SK-N-SH (cell line): ENCODE measurements at regions not wholly inside any gene's neighbourhood (a gene's known extent, or its start where the extent isn't known, plus 50 kb on each side); places are given as distances from the start of the nearest gene placed in this dataset.

Source experiments
- CTCF ChIA-PET: fragments of 300-600, 350-600 bp; formaldehyde crosslinking; extraction: SDS; loops from one replicate; lab custom pipeline; 2021; lab: Yijun Ruan, JAX
- POLR2A ChIA-PET: fragments of 350-600 bp; sonication (Branson Sonifier 250); formaldehyde crosslinking; extraction: SDS; loops from one replicate; lab custom pipeline; 2020; ENCODE audit warnings: antibody characterized with exemption, inconsistent platforms; lab: Yijun Ruan, JAX
- DNase-seq: peaks from one replicate; pipeline ENCODE4 v3.0.0; 2012
- H2AFZ ChIP-seq: fragments of 200-600 bp; sonication (generic); 2 replicates; pipeline ENCODE4 v1.8.1; 2016; ENCODE audit warnings: antibody characterized with exemption, mild to moderate bottlenecking, low read depth
- H3F3A ChIP-seq: fragments of 200-600 bp; sonication (generic); replicated peaks from 2 replicates; pipeline ENCODE3; 2016; ENCODE audit warnings: antibody characterized with exemption, mild to moderate bottlenecking; ENCODE audit not compliant: insufficient read depth
- H3K27ac ChIP-seq, 2 experiments: fragments of 200-500 bp in 1 of 2; fragments of 200-600 bp in 1 of 2; sonication (Bioruptor generic) in 1 of 2; sonication (generic), shearing (Covaris generic) in 1 of 2; 2 replicates each; pipeline versions ENCODE4 v1.5.1 to v1.6.1; 2014 to 2016; ENCODE audit warnings: low read depth in 2 of 2, inconsistent platforms in 1 of 2, low read length in 1 of 2, mild to moderate bottlenecking in 1 of 2, mixed read lengths in 1 of 2
- H3K27me3 ChIP-seq: fragments of 200-600 bp; sonication (generic), shearing (Covaris generic); 2 replicates; pipeline ENCODE4 v1.6.1; 2016; ENCODE audit warnings: mixed run types; ENCODE audit not compliant: insufficient read depth
- H3K36me3 ChIP-seq, 2 experiments: fragments of 200-500 bp in 1 of 2; fragments of 200-600 bp in 1 of 2; sonication (Bioruptor generic) in 1 of 2; sonication (generic) in 1 of 2; replicated peaks in 1 of 2; 2 replicates each; pipeline versions ENCODE3 to v1.5.1; 2014 to 2016; ENCODE audit warnings: low read length in 1 of 2, mild to moderate bottlenecking in 1 of 2; ENCODE audit not compliant: insufficient read depth in 2 of 2, control insufficient read depth in 1 of 2
- H3K4me1 ChIP-seq, 2 experiments: fragments of 200-500 bp in 1 of 2; fragments of 200-600 bp in 1 of 2; sonication (Bioruptor generic) in 1 of 2; sonication (generic), shearing (Covaris generic) in 1 of 2; 2 replicates each; pipeline versions ENCODE4 v1.5.1 to v1.6.1; 2014 to 2016; ENCODE audit warnings: low read depth in 1 of 2, low read length in 1 of 2, mixed run types in 1 of 2; ENCODE audit not compliant: insufficient read depth in 2 of 2, control insufficient read depth in 1 of 2
- H3K4me2 ChIP-seq: fragments of 200-600 bp; sonication (generic), shearing (Covaris generic); 2 replicates; pipeline ENCODE4 v1.6.1; 2017; ENCODE audit warnings: mixed run types
- H3K4me3 ChIP-seq, 2 experiments: fragments of 200-500 bp in 1 of 2; fragments of 200-600 bp in 1 of 2; sonication (Bioruptor generic) in 1 of 2; sonication (generic), shearing (Covaris generic) in 1 of 2; 2 replicates each; pipeline versions ENCODE4 v1.5.1 to v1.8.1; 2014 to 2016; ENCODE audit warnings: low read depth in 2 of 2, inconsistent platforms in 1 of 2, low read length in 1 of 2, mild to moderate bottlenecking in 1 of 2, mixed read lengths in 1 of 2, moderate library complexity in 1 of 2
- H3K79me2 ChIP-seq: fragments of 200-600 bp; sonication (generic); 2 replicates; pipeline ENCODE4 v1.8.1; 2017; ENCODE audit warnings: mild to moderate bottlenecking; ENCODE audit not compliant: insufficient read depth
- H3K9ac ChIP-seq: fragments of 200-600 bp; sonication (generic); 2 replicates; pipeline ENCODE4 v1.6.1; 2017; ENCODE audit warnings: mixed run types
- H3K9me2 ChIP-seq: fragments of 200-600 bp; sonication (generic); 2 replicates; pipeline ENCODE4 v1.6.1; 2017; ENCODE audit warnings: mixed run types
- H3K9me3 ChIP-seq: fragments of 200-600 bp; sonication (generic); 2 replicates; pipeline ENCODE4 v1.6.1; 2017; ENCODE audit warnings: mixed run types, mild to moderate bottlenecking, moderate library complexity
- H4K20me1 ChIP-seq: fragments of 200-600 bp; sonication (generic); 2 replicates; pipeline ENCODE4 v1.6.1; 2017; ENCODE audit warnings: mild to moderate bottlenecking, mixed run types; ENCODE audit not compliant: insufficient read depth
- EP300 ChIP-seq, 2 experiments: IDR thresholded peaks; 2 replicates each; pipeline versions ENCODE4 v1.4.0 to v1.6.1; 2012; ENCODE audit warnings: borderline replicate concordance in 1 of 2, low read depth in 1 of 2, low read length in 1 of 2
- FOXM1 ChIP-seq: IDR thresholded peaks from 2 replicates; pipeline ENCODE4 v1.4.0; 2012; ENCODE audit warnings: low read depth, mild to moderate bottlenecking
- GABPA ChIP-seq: IDR thresholded peaks from 2 replicates; pipeline ENCODE4 v1.4.0; 2012; ENCODE audit warnings: low read depth, mild to moderate bottlenecking
- IRF3 ChIP-seq: fragments of 150-350 bp; IDR thresholded peaks from 2 replicates; pipeline ENCODE4 v1.6.1; 2016; ENCODE audit warnings: mild to moderate bottlenecking, low read depth, low read length
- JUND ChIP-seq: IDR thresholded peaks from 2 replicates; pipeline ENCODE4 v1.4.0; 2012
- MAX ChIP-seq: IDR thresholded peaks from 2 replicates; pipeline ENCODE4 v1.4.0; 2012; ENCODE audit warnings: low read depth
- MEF2A ChIP-seq: IDR thresholded peaks from 2 replicates; pipeline ENCODE4 v1.4.0; 2012; ENCODE audit warnings: low read depth, borderline replicate concordance
- MXI1 ChIP-seq: IDR thresholded peaks from 2 replicates; pipeline ENCODE4 v1.6.1; 2012; ENCODE audit warnings: mild to moderate bottlenecking, low read depth, low read length, improper control_type of control experiment
- NRF1 ChIP-seq: IDR thresholded peaks from 2 replicates; pipeline ENCODE4 v1.6.1; 2012; ENCODE audit warnings: low read depth, mild to moderate bottlenecking, low read length
- RAD21 ChIP-seq: IDR thresholded peaks from 2 replicates; pipeline ENCODE4 v1.6.1; 2012; ENCODE audit warnings: mild to moderate bottlenecking, low read length
- RFX5 ChIP-seq: IDR thresholded peaks from 2 replicates; pipeline ENCODE4 v1.6.1; 2012; ENCODE audit warnings: mild to moderate bottlenecking, improper control_type of control experiment, low read length
- RXRA ChIP-seq: IDR thresholded peaks from 2 replicates; pipeline ENCODE4 v1.4.0; 2012; ENCODE audit warnings: low read depth, mild to moderate bottlenecking, borderline replicate concordance
- TAF1 ChIP-seq: IDR thresholded peaks from 2 replicates; pipeline ENCODE4 v1.6.1; 2012; ENCODE audit warnings: low read depth, mild to moderate bottlenecking, low read length, moderate library complexity, borderline replicate concordance
- TEAD4 ChIP-seq: IDR thresholded peaks from 2 replicates; pipeline ENCODE4 v1.4.0; 2012; ENCODE audit warnings: mild to moderate bottlenecking, borderline replicate concordance; ENCODE audit not compliant: insufficient read depth
- USF1 ChIP-seq: IDR thresholded peaks from 2 replicates; pipeline ENCODE4 v1.4.0; 2012; ENCODE audit warnings: low read depth, borderline replicate concordance
- YY1 ChIP-seq: IDR thresholded peaks from 2 replicates; pipeline ENCODE4 v1.4.0; 2012; ENCODE audit warnings: low read depth, mild to moderate bottlenecking
- WGBS: methylation state at CpG from one replicate; pipeline ENCODE4 v1.1.6; 2017; ENCODE audit warnings: low lambda C conversion rate; 5-methylcytosine and 5-hydroxymethylcytosine counted together

GRCh38 chr2:19835781-19836281 is 66.0 kb downstream of the TTC32 start (continued):
- TF ChIP-seq IRF3 (no peak), YY1 (no peak), MXI1 (no peak), TEAD4 (no peak), MAX (no peak)

GRCh38 chr2:19833978-19834377 is 67.8 kb downstream of the TTC32 start:
- POLR2A ChIA-PET: no interaction called here
- Histone ChIP-seq H3K27me3 (peaks cover 21% of the 10 kb centered on the region; the same call in 1 of the 2 replicates), H3K36me3 (no peaks in the 10 kb centered on the region), H3K4me1 (no peaks in the 10 kb centered on the region), H2AFZ (no peak overlapping the region), H3K9ac (no peak overlapping the region), H3K79me2 (no peaks in the 10 kb centered on the region), H3K4me2 (no peak overlapping the region), H3K4me3 (no peak overlapping the region), H3K9me2 (no peaks in the 10 kb centered on the region), H3F3A (no peaks in the 10 kb centered on the region), H3K9me3 (no peaks in the 10 kb centered on the region), H4K20me1 (no peaks in the 10 kb centered on the region), H3K27ac (no peak overlapping the region)
- DNase-seq: no peak
- CTCF ChIA-PET: interaction anchor here (0.9 to 1.9 kb wide), 2 partner anchors 8 to 12 kb away, joined by 3 to 6 read pairs; no protein-coding TSS in a partner anchor
- TF ChIP-seq NRF1: no peak
- WGBS: 7% methylated on average over 3 of the region's 3 CpGs

GRCh38 chr2:19829672-19830071 is 72.1 kb downstream of the TTC32 start:
- POLR2A ChIA-PET: no interaction called here
- no peak overlapping the region for H3K9ac ChIP-seq
- H3K36me3 ChIP-seq: no peaks in the 10 kb centered on the region
- no peaks in the 10 kb centered on the region for H4K20me1 ChIP-seq
- H3K4me3 ChIP-seq: no peak overlapping the region
- TF ChIP-seq MEF2A: no peak
- no peak for TF ChIP-seq RXRA
- no peak for TF ChIP-seq FOXM1
- TF ChIP-seq EP300 (IDR thresholded peaks at IDR 0.05; ENCODE audit: borderline replicate concordance in 1 of 2, low read depth in 1 of 2, low read length in 1 of 2): no peak
- TF ChIP-seq JUND: no peak
- no peak for TF ChIP-seq TAF1
- no peak for TF ChIP-seq USF1
- no peak for TF ChIP-seq RFX5
- no peak for TF ChIP-seq GABPA
- TF ChIP-seq RAD21: no peak
- no peaks in the 10 kb centered on the region for H3K9me3 ChIP-seq
- H3F3A ChIP-seq: no peaks in the 10 kb centered on the region
- H3K27ac ChIP-seq: no peak overlapping the region
- H3K79me2 ChIP-seq: no peaks in the 10 kb centered on the region
- H3K9me2 ChIP-seq: no peaks in the 10 kb centered on the region
- H3K4me1 ChIP-seq: no peaks in the 10 kb centered on the region
- no peak overlapping the region for H3K4me2 ChIP-seq
- CTCF ChIA-PET: interaction anchor here (1.2 kb wide), 1 partner anchor 57 kb away, joined by 3 read pairs; no protein-coding TSS in a partner anchor
- H2AFZ ChIP-seq: no peak overlapping the region
- H3K27me3 ChIP-seq: peaks cover 9% of the 10 kb centered on the region; the same call in 1 of the 2 replicates
- no peak for DNase-seq
